ENCODE measurements at regions not wholly inside any gene's neighbourhood (a gene's known extent, or its start where the extent isn't known, plus 50 kb on each side); places are given as distances from the start of the nearest gene placed in this dataset.
"Not testable (repeated sequence)": the region's sequence is repeated elsewhere in the genome, so short reads cannot be mapped to it uniquely, and the experiment has no call there.

- no peak for DNase-seq
These were observed 714.9 kb upstream of the LUZP2 start for GRCh38 chr11:23781803-23782560.

- DNase-seq = not testable (repeated sequence)
These were observed 709.9 kb upstream of the LUZP2 start for GRCh38 chr11:23786974-23787373.

DNA sequence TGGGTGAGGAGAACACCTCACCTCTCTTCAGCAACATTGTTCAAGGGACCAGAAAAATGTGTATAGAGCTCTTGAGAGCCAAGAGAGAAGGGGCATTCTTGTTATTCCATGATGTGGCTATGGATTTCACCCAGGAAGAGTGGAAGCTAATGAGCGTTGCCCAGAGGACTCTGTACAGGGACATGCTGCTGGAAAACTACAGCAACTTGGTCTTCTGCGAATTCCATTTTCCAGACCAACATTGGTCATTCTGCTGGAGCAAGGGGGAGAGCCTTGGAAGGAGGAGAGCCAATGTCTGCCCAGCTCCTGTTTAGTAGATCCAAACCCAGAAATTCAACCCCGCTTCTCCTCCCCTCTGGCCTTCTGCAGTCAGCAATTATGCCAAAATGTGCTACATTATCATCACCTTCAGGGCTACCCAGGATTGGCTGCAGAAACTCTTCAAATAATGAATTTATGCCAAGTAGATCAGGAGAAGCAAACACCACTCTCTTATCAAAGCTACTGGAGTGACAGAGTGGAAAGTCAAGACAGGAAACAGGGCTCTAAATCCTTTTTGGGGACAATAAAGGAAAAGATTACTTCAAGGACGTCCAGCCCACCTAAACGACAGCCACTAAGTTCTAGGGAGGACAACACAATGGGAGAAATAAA lies 707.5 kb upstream of the LUZP2 start:
- no peak for DNase-seq

DNA sequence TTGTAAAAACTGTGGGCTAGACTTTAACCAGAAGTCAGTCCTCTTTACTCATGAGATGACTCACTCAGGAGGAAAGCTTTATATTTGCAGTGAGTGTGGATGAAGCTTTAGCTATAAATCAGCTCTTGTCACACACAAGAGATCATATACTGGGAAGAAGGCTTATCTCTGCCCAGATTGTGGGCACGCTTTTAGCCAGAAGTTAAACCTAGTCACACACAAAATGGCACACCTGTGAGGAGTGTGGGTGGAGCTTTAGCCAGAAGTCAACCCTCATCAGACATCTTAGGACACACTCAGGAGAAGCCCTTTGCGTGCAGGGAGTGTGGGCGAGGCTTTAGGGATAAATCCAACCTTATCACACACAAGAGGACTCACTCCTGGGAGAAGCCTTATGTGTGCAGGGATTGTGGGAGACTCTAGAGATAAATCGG lies 706.9 kb upstream of the LUZP2 start:
- no peak for DNase-seq

DNA sequence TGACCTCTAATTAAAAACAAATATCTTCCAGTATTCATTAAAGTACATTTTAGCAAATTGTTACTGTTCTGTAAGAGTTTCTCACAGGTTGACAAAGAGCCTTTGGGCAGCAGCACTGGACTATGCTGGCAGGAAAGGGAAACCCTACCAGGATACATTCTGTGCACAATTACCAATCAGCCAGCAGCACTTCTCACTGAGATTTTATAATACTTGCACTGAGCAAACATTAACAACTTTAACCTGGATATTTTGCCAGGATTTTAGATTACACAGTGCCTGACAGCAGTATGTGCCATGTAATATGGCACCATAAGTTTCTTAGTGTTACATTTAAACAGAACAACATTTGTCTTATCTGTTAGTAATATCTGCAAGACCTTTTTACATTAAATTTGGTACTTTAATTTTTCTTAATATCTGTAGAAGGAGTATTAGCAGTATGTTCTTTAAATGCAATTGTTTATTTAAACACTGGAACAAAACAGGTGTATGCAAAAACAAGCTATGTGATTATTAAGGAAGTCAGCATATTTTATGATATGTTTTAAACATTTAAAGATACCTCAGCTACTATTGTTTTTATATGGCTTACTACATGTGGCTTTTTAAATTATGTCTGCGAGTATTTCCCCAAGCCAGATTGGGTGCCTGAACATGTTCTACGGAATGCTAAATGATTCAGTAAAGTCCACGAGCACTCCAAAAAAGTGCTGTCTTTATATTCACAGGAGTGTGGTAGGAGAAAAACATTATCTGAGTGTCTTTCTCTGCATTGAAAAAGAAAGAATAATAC lies 699.0 kb upstream of the LUZP2 start:
- no peak for DNase-seq

- not testable (repeated sequence) for DNase-seq
These were observed 662.5 kb upstream of the LUZP2 start for GRCh38 chr11:23834306-23834705.

DNA sequence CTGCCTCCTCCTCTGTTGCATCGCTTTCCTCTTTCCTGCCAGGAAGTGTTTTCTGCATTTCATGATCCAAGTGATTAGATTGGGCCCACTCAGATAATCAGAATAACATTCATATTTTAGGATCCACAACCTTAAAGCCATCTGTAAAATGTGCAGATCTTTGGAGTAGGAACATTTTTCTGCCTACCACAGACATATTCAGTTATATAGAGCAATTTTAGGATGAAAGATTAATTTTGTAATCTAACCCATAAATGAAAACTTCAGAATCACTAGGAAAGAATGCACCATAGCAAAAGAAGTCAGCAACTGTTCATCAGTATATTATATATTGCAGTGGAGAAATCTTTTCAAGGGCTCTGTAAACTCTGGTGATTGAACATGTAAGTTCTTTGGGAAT lies 659.9 kb upstream of the LUZP2 start:
- DNase-seq = no peak

GRCh38 chr11:23840872-23841271 lies 656.0 kb upstream of the LUZP2 start:
- no peak for DNase-seq

DNA sequence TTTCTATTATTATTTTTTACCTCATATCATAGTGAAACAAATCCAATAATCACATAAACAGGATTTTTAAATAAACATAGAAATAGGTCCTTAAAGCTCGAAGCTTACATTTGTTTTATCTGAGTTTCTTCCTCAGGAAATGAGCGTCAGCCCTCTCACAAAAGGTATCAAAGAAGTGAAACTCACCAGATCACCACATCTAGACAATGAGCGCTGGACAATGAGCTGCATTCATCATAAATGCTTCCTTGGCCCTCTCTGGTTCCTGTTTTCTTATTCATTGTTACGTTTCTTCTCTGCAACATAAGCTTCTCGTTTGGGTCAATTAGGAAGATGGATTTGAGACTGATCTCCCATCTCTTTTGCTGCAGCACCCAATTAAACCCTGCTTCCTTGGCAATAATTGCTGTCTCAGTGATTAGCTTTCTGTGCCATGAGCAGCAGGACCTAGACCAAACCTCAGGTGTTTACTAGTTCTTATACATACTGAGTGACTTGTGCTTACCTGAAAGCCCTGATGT lies 649.9 kb upstream of the LUZP2 start:
- no peak for DNase-seq

DNA sequence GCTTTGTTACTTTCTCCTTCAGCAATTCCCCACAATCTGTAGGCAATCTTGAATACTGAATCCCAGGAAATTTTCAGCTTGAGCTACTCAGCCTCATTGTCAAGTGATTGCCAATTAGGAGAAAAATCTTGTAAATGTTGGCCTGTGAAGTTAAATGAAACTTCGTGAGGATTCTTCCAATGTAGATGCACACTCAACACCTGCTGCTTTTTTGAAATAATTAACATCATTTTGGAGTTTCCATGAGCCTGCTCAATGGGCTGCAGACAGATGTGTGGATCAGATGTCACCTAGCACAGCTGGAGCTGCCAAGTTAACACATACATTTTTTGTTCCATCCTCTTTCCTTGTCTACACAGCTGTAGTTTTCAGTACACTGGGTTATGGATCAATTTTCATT lies 645.6 kb upstream of the LUZP2 start:
- DNase-seq = no peak

DNA sequence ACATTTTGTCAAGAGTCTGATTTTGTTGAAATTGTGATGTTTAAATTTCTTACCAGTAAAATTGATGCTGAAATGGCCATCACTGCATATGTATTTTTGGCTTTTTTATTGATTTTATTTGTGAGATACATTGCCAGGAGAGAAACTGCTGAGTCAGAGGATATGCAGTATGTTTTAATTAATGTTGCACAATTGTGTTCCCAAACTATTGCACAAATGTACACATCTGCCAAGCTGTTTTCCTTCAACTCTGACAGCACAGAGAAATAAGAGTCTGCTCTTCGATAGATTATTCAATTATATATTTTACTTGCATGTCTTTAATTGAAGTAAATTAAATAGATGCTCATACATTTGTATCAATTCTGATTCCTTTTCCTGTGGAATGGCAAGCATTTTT lies 640.2 kb upstream of the LUZP2 start:
- DNase-seq = no peak

GRCh38 chr11:23859087-23859486 lies 637.8 kb upstream of the LUZP2 start:
- no peak for DNase-seq

- no peak for DNase-seq
These were observed 635.2 kb upstream of the LUZP2 start for GRCh38 chr11:23861615-23862014.

GRCh38 chr11:23865341-23865975 lies 631.4 kb upstream of the LUZP2 start:
- no peak for DNase-seq

- DNase-seq = no peak
These were observed 630.2 kb upstream of the LUZP2 start for GRCh38 chr11:23866641-23867040.

GRCh38 chr11:23869671-23870070 lies 627.2 kb upstream of the LUZP2 start:
- DNase-seq = no peak

- no peak for DNase-seq
These were observed 623.4 kb upstream of the LUZP2 start for GRCh38 chr11:23873406-23873805.

GRCh38 chr11:23875176-23875850 lies 621.5 kb upstream of the LUZP2 start:
- no peak for DNase-seq

DNA sequence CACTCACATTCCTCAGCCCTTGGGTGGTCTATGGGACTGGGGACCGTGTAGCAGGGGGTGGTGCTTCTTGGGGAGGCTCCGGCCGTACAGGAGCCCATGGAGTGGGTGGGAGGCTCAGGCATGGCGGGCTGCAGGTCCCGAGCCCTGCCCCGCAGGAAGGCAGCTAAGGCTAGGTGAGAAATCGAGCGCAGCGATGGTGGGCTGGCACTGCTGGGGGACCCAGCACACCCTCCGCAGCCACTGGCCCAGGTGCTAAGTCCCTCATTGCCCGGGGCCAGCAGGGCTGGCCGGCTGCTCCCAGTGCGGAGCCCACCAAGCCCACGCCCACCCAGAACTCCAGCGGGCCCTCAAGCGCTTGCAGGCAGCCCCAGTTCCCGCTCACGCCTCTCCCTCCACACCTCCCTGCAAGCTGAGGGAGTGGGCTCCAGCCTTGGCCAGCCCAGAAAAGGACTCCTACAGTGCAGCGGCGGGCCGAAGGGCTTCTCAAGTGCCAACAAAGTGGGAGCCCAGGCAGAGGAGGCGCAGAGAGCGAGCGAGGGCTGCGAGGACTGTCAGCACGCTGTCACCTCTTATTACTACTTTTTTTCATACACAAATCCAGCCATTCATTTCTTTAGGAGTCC lies 613.3 kb upstream of the LUZP2 start:
- DNase-seq = not testable (repeated sequence)

- no peak for DNase-seq
These were observed 612.5 kb upstream of the LUZP2 start for GRCh38 chr11:23884341-23884740.

GRCh38 chr11:23885801-23886200 lies 611.1 kb upstream of the LUZP2 start:
- no peak for DNase-seq

- not testable (repeated sequence) for DNase-seq
These were observed 609.7 kb upstream of the LUZP2 start for GRCh38 chr11:23887122-23887521.

Data from hippocampal formation (tissue), 2 donors.